Tibial artery (tissue), 4 donors: ENCODE measurements at regions not wholly inside any gene's neighbourhood (a gene's known extent, or its start where the extent isn't known, plus 50 kb on each side); places are given as distances from the start of the nearest gene placed in this dataset.

Experiments used
- DNase-seq, 2 donors: peaks; one replicate each; pipeline ENCODE4 v3.0.0-alpha.2; 2019
- H3K27ac ChIP-seq, 2 donors: fragments of 200-600 bp; sonication (generic) in 1 of 2; 1 replicate in 1 of 2; 2 replicates in 1 of 2; pipeline ENCODE4 v1.5.1; 2018 to 2019; ENCODE audit warnings: mild to moderate bottlenecking in 1 of 2
- H3K27me3 ChIP-seq, 2 donors: fragments of 200-600 bp; sonication (generic) in 1 of 2; one replicate each; pipeline versions ENCODE4 v1.5.1 to v1.6.0; 2016 to 2019
- H3K36me3 ChIP-seq, 3 donors: fragments of 200-600 bp; sonication (generic) in 2 of 3; one replicate each; pipeline ENCODE4 v1.5.1; 2016 to 2019; ENCODE audit warnings: mild to moderate bottlenecking in 2 of 3
- H3K4me1 ChIP-seq, 4 donors: fragments of 200-600 bp; sonication (generic) in 2 of 4; 1 replicate in 3 of 4; 2 replicates in 1 of 4; pipeline ENCODE4 v1.5.1; 2016 to 2019
- H3K4me3 ChIP-seq, 2 donors: fragments of 200-600 bp; sonication (generic) in 1 of 2; 1 replicate in 1 of 2; 2 replicates in 1 of 2; pipeline ENCODE4 v1.5.1; 2018 to 2019; ENCODE audit warnings: mild to moderate bottlenecking in 2 of 2
- H3K9me3 ChIP-seq, 3 donors: fragments of 200-600 bp; sonication (generic) in 1 of 3; one replicate each; pipeline ENCODE4 v1.5.1; 2016 to 2019
- intact Hi-C: fragments of 100-400 bp; cut with DNase I; formaldehyde crosslinking; loops from one replicate; pipeline ENCODE4 v1.15.0; 2023; ENCODE audit warnings: low total_unique reads
- TF ChIP-seq, protein P1 (sequence below), 2 experiments: fragments of 200-600 bp in 1 of 2; fragments of 450-650 bp in 1 of 2; IDR thresholded peaks; one replicate each; pipeline ENCODE4 v1.5.1; 2017 to 2019; ENCODE audit warnings: antibody characterized with exemption in 2 of 2, mild to moderate bottlenecking in 1 of 2, moderate library complexity in 1 of 2

DNA sequence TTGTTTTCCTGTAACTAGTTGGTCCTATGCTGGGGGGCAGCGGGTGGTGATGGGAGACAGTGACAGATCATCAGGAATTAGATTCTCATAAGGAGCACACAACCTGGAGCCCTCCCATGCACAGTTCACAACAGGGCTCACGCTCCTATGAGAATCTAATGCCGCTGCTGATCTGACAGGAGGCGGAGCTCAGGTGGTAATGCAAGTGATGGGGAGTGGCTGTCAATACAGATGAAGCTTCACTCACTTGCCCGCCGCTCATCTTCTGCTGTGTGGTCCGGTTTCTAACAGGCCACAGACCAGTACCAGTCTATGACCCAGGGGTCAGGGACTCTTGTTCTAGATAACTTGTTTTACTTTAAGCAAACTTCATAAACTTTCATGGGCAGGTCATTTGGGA lies 205.3 kb upstream of the SLC14A2 start:
- H3K4me3 ChIP-seq, result no peak overlapping the region
- H3K4me1 ChIP-seq, result no peaks in the 10 kb centered on the region
- H3K36me3 ChIP-seq, result no peaks in the 10 kb centered on the region
- no peak overlapping the region for H3K27ac ChIP-seq
- intact Hi-C loops, result no loop called here
- no peaks in the 10 kb centered on the region for H3K27me3 ChIP-seq
- H3K9me3 ChIP-seq, result peaks cover 0 to 3% (median 0%) of the 10 kb centered on the region in 3 donors
- TF ChIP-seq, protein P1, sequence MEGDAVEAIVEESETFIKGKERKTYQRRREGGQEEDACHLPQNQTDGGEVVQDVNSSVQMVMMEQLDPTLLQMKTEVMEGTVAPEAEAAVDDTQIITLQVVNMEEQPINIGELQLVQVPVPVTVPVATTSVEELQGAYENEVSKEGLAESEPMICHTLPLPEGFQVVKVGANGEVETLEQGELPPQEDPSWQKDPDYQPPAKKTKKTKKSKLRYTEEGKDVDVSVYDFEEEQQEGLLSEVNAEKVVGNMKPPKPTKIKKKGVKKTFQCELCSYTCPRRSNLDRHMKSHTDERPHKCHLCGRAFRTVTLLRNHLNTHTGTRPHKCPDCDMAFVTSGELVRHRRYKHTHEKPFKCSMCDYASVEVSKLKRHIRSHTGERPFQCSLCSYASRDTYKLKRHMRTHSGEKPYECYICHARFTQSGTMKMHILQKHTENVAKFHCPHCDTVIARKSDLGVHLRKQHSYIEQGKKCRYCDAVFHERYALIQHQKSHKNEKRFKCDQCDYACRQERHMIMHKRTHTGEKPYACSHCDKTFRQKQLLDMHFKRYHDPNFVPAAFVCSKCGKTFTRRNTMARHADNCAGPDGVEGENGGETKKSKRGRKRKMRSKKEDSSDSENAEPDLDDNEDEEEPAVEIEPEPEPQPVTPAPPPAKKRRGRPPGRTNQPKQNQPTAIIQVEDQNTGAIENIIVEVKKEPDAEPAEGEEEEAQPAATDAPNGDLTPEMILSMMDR (IDR thresholded peaks at IDR 0.05), result no peak
- no peak for DNase-seq

DNA sequence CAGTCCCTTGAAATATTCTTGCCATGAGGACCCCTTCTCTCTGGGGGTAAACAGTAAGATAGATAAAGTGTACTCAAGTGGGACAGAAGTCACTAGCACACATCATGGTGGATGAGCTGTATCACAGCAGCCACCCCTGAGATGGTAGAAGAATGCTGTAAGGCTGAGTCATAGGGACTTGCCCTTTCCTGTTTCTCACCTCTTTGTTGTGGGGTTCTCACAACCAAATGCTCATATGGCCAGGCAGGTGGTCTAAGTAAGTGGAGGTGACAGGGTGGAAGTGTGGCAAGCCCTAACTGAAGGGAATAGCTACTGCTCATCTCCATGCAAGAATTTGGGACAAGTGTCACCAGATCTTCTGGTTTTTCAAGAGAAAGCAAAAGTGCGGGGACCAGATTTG lies 202.7 kb upstream of the SLC14A2 start:
- intact Hi-C loops, result no loop called here
- Histone ChIP-seq H3K27me3 (no peaks in the 10 kb centered on the region), H3K36me3 (no peaks in the 10 kb centered on the region), H3K27ac (no peak overlapping the region), H3K9me3 (no peaks in the 10 kb centered on the region), H3K4me1 (no peaks in the 10 kb centered on the region), H3K4me3 (no peak overlapping the region)
- no peak for DNase-seq
- TF ChIP-seq, protein P1 (IDR thresholded peaks at IDR 0.05), result no peak

DNA sequence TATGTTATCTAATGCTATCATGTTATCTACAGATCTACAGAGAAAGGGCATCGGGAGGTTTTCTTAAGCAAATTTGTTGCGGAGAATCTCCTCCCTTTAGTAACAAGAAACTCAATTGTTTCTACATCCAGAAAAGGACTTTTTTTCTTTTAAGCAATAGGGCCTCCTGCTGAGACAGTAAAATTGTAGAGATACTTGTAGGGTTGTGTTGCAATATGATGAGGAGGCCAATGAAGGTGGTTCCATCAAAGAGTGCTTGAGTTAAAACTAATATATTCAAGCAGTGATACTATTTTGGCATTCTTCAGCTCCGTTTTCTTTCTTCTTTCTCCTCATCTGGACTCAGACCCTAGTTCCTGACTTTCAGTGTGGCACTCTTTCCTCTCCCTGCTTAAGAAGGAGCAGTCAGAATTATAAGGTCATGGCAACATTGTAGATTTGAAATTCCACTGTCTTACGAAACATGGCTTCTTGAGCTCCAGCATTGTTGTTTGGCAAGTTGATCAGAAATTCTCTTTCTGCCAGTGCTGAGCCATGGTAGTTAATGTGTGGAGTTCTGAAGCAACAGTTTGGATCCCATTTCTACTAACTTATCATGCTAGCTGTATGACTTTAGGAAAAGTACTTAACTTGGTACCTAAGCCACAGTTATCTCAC lies 202.0 kb upstream of the SLC14A2 start:
- intact Hi-C loops, result no loop called here
- Histone ChIP-seq H3K4me1 (no peaks in the 10 kb centered on the region), H3K9me3 (no peaks in the 10 kb centered on the region), H3K36me3 (no peaks in the 10 kb centered on the region), H3K4me3 (no peak overlapping the region), H3K27me3 (no peaks in the 10 kb centered on the region), H3K27ac (no peak overlapping the region)
- DNase-seq, result no peak
- TF ChIP-seq, protein P1 (IDR thresholded peaks at IDR 0.05), result no peak

DNA sequence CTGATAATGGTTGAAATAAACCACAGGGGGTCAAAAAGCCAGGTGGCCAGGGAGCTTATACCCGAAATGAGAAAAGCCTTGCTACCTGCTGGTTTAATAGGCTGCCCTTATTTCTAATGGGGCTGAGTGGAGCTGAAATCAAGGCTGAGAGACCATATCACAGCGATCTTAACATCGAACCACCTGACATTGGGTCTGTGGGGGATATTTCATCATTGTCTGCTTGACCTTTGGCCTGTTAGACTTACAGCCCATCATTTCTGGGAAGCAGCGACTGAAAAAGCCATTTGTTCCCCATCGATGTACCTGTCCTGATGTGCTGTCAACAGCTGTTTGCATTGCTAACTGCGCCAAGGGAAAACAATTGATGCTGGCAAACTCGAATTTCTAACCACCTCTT lies 199.7 kb upstream of the SLC14A2 start:
- H3K27me3 ChIP-seq, result no peaks in the 10 kb centered on the region
- no peaks in the 10 kb centered on the region for H3K9me3 ChIP-seq
- H3K27ac ChIP-seq, result no peak overlapping the region
- TF ChIP-seq, protein P1 (IDR thresholded peaks at IDR 0.05), result no peak
- no peak overlapping the region for H3K4me3 ChIP-seq
- no peaks in the 10 kb centered on the region for H3K4me1 ChIP-seq
- DNase-seq, result no peak
- H3K36me3 ChIP-seq, result no peaks in the 10 kb centered on the region
- intact Hi-C loops, result no loop called here

DNA sequence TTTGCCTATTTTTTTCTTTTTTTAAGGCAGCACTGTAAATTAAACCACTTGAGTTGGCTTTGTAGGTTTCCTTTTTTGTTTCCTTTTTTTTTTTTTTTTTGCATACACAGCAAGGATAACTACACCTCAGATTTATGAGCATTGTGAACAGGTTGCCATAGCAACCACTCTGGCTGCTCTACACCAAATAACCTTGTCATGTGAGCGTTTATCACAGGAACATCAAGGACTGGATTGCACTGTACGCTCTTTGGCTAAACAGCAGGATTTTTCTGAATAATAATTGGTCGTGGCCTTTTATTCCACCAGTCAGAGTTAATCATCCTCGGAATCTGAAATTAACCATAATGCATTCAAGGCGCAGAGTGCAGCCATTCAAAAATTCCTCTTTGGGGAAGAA lies 199.1 kb upstream of the SLC14A2 start:
- H3K27ac ChIP-seq, result no peak overlapping the region
- TF ChIP-seq, protein P1 (IDR thresholded peaks at IDR 0.05), result no peak
- H3K4me3 ChIP-seq, result no peak overlapping the region
- H3K27me3 ChIP-seq, result no peaks in the 10 kb centered on the region
- no peak for DNase-seq
- intact Hi-C loops, result no loop called here
- no peaks in the 10 kb centered on the region for H3K9me3 ChIP-seq
- H3K36me3 ChIP-seq, result no peaks in the 10 kb centered on the region
- H3K4me1 ChIP-seq, result no peaks in the 10 kb centered on the region

DNA sequence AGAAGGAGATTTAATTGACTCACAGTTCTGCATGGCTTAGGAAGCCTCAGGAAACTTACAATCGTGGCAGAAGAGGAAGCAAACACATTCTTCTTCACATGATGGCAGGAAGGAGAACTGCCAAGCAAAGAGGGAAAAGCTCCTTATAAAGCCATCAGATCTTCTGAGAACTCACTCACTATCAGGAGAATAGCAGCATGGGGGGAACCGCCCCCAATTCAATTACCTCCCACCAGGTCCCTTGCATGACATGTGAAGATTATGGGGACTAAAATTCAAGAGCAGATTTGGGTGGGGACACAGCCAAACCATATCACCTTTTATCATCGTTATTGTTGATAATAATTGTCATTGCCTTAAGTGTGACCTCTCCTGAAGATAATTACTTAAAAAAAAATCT lies 197.9 kb upstream of the SLC14A2 start:
- H3K9me3 ChIP-seq, result no peaks in the 10 kb centered on the region
- intact Hi-C loops, result no loop called here
- no peak overlapping the region for H3K4me3 ChIP-seq
- H3K27me3 ChIP-seq, result no peaks in the 10 kb centered on the region
- H3K36me3 ChIP-seq, result no peaks in the 10 kb centered on the region
- no peaks in the 10 kb centered on the region for H3K4me1 ChIP-seq
- no peak overlapping the region for H3K27ac ChIP-seq
- TF ChIP-seq, protein P1 (IDR thresholded peaks at IDR 0.05), result no peak
- DNase-seq, result no peak
